ENCODE measurements at regions not wholly inside any gene's neighbourhood (a gene's known extent, or its start where the extent isn't known, plus 50 kb on each side); places are given as distances from the start of the nearest gene placed in this dataset.

GRCh38 chr15:57902155-57902554 is 163.4 kb downstream of the ALDH1A2 start:
- H3K36me3 ChIP-seq (ENCODE audit: control insufficient read depth in 2 of 2, extremely low read depth in 1 of 2, insufficient read depth in 1 of 2, low read length in 1 of 2) = no peaks in the 10 kb centered on the region
- H3K36me3 Mint-ChIP-seq = no peaks in the 10 kb centered on the region
- H3K27me3 ChIP-seq (replicated peaks in 1 of 2; ENCODE audit: control insufficient read depth in 2 of 2, extremely low read depth in 1 of 2, insufficient read depth in 2 of 2, low read length in 1 of 2) = peaks cover 2 to 4% of the 10 kb centered on the region in 2 experiments
- no peaks in the 10 kb centered on the region for H3K9me3 ChIP-seq
- no peak for DNase-seq
- H3K27me3 Mint-ChIP-seq = peaks cover 20 to 25% of the 10 kb centered on the region in 2 donors
- H3K4me3 Mint-ChIP-seq = no peak overlapping the region
- no CpG with 5 or more reads among the region's 1 CpG for WGBS (ENCODE audit: insufficient coverage)
- no peak overlapping the region for H3K4me3 ChIP-seq (ENCODE audit: control insufficient read depth in 1 of 2, extremely low read depth in 1 of 2, low read length in 1 of 2)
- ChIA-PET POLR2A (no interaction called here), CTCF (no interaction called here)
- H3K27ac ChIP-seq (ENCODE audit: low read length) = no peak overlapping the region
- no peak for ATAC-seq (replicated peaks in 1 of 4)
- H3K27ac Mint-ChIP-seq = no peak overlapping the region
- peaks cover 0 to 4% (median 0%) of the 10 kb centered on the region in 3 donors for H3K9me3 Mint-ChIP-seq
- H3K4me1 Mint-ChIP-seq = no peaks in the 10 kb centered on the region
- H3K4me1 ChIP-seq (ENCODE audit: control insufficient read depth in 1 of 2, extremely low read depth in 1 of 2, insufficient read depth in 2 of 2, low read length in 2 of 2) = no peaks in the 10 kb centered on the region
